ENCODE measurements at regions not wholly inside any gene's neighbourhood (a gene's known extent, or its start where the extent isn't known, plus 50 kb on each side); places are given as distances from the start of the nearest gene placed in this dataset.
A peak's percentile ranks its signal among the peaks of the same experiment; 100 is the strongest.

- peak in 1 of 2 donors; percentile 22 for DNase-seq (ENCODE audit: low read depth in 1 of 2, low spot score in 1 of 2)
- no peak for TF ChIP-seq CTCF (IDR thresholded peaks at IDR 0.05; ENCODE audit: low read depth, low read length)
- H3K4me3 ChIP-seq, result no peak overlapping the region
- H3K27ac ChIP-seq, result no peak overlapping the region
- H3K27me3 ChIP-seq, result no peaks in the 10 kb centered on the region
- H3K9me3 ChIP-seq (ENCODE audit: low read depth), result no peaks in the 10 kb centered on the region
- H3K4me1 ChIP-seq (ENCODE audit: low read depth), result peaks cover 3% of the 10 kb centered on the region
- no peaks in the 10 kb centered on the region for H3K36me3 ChIP-seq
These were observed 58.6 kb upstream of the WASF3 start for GRCh38 chr13:26498656-26499601.

- H3K9me3 ChIP-seq (ENCODE audit: low read depth), result no peaks in the 10 kb centered on the region
- H3K4me1 ChIP-seq (ENCODE audit: low read depth), result peaks cover 3% of the 10 kb centered on the region
- no peak for TF ChIP-seq CTCF (IDR thresholded peaks at IDR 0.05; ENCODE audit: low read depth, low read length)
- H3K27ac ChIP-seq, result no peak overlapping the region
- no peak for DNase-seq (ENCODE audit: low read depth in 1 of 2, low spot score in 1 of 2)
- H3K4me3 ChIP-seq, result no peak overlapping the region
- no peaks in the 10 kb centered on the region for H3K27me3 ChIP-seq
- no peaks in the 10 kb centered on the region for H3K36me3 ChIP-seq
These were observed 56.7 kb upstream of the WASF3 start for GRCh38 chr13:26500618-26501320.

- H3K4me1 ChIP-seq (ENCODE audit: low read depth), result peaks cover 3% of the 10 kb centered on the region
- H3K9me3 ChIP-seq (ENCODE audit: low read depth), result no peaks in the 10 kb centered on the region
- no peak for TF ChIP-seq CTCF (IDR thresholded peaks at IDR 0.05; ENCODE audit: low read depth, low read length)
- H3K27ac ChIP-seq, result no peak overlapping the region
- no peak for DNase-seq (ENCODE audit: low read depth in 1 of 2, low spot score in 1 of 2)
- no peaks in the 10 kb centered on the region for H3K36me3 ChIP-seq
- H3K4me3 ChIP-seq, result no peak overlapping the region
- no peaks in the 10 kb centered on the region for H3K27me3 ChIP-seq
These were observed 55.8 kb upstream of the WASF3 start for GRCh38 chr13:26501641-26502040.

- Histone ChIP-seq H3K4me1 (ENCODE audit: low read depth) (peaks cover 3% of the 10 kb centered on the region), H3K36me3 (no peaks in the 10 kb centered on the region), H3K27ac (no peak overlapping the region), H3K27me3 (no peaks in the 10 kb centered on the region), H3K9me3 (ENCODE audit: low read depth) (no peaks in the 10 kb centered on the region), H3K4me3 (no peak overlapping the region)
- peak in 1 of 2 donors; percentile 80 for DNase-seq (ENCODE audit: low read depth in 1 of 2, low spot score in 1 of 2)
- TF ChIP-seq CTCF (IDR thresholded peaks at IDR 0.05; ENCODE audit: low read depth, low read length), result peak; percentile 42
These were observed 54.7 kb upstream of the WASF3 start for GRCh38 chr13:26502826-26503225.

GRCh38 chr13:26503826-26504594 is 53.5 kb upstream of the WASF3 start:
- H3K36me3 ChIP-seq, result no peaks in the 10 kb centered on the region
- no peak overlapping the region for H3K27ac ChIP-seq
- no peaks in the 10 kb centered on the region for H3K9me3 ChIP-seq (ENCODE audit: low read depth)
- H3K27me3 ChIP-seq, result no peaks in the 10 kb centered on the region
- no peak for TF ChIP-seq CTCF (IDR thresholded peaks at IDR 0.05; ENCODE audit: low read depth, low read length)
- no peak for DNase-seq (ENCODE audit: low read depth in 1 of 2, low spot score in 1 of 2)
- H3K4me3 ChIP-seq, result no peak overlapping the region
- peaks cover 3% of the 10 kb centered on the region for H3K4me1 ChIP-seq (ENCODE audit: low read depth)
